Mucosa of rectum (tissue), 2 donors: ENCODE measurements at regions not wholly inside any gene's neighbourhood (a gene's known extent, or its start where the extent isn't known, plus 50 kb on each side); places are given as distances from the start of the nearest gene placed in this dataset.

Source experiments
- H3K27ac ChIP-seq, 2 donors: one replicate each; pipeline ENCODE4 v1.7.0; 2013; ENCODE audit warnings: inconsistent platforms in 2 of 2, low read depth in 2 of 2, low read length in 2 of 2
- H3K27me3 ChIP-seq, 2 donors: one replicate each; pipeline ENCODE4 v1.7.0; 2013; ENCODE audit warnings: low read length in 2 of 2; ENCODE audit not compliant: control insufficient read depth in 2 of 2, insufficient read depth in 2 of 2
- H3K36me3 ChIP-seq, 2 donors: one replicate each; pipeline ENCODE4 v1.7.0; 2013; ENCODE audit warnings: low read length in 2 of 2; ENCODE audit not compliant: control insufficient read depth in 2 of 2, insufficient read depth in 2 of 2
- H3K4me1 ChIP-seq, 2 donors: one replicate each; pipeline ENCODE4 v1.7.0; 2013; ENCODE audit warnings: low read length in 2 of 2, mild to moderate bottlenecking in 1 of 2; ENCODE audit not compliant: control insufficient read depth in 2 of 2, insufficient read depth in 2 of 2
- H3K4me3 ChIP-seq, 2 donors: one replicate each; pipeline ENCODE4 v1.7.0; 2013; ENCODE audit warnings: low read length in 2 of 2
- H3K9ac ChIP-seq, 2 donors: one replicate each; pipeline ENCODE4 v1.7.0; 2013; ENCODE audit warnings: low read length in 2 of 2, low read depth in 1 of 2, mild to moderate bottlenecking in 1 of 2
- H3K9me3 ChIP-seq, 2 donors: one replicate each; pipeline ENCODE4 v1.7.0; 2013; ENCODE audit warnings: low read length in 2 of 2; ENCODE audit not compliant: control insufficient read depth in 2 of 2
- donor health status: healthy.
- donor health status: Normal muscosa, but diverticular disease.

DNA sequence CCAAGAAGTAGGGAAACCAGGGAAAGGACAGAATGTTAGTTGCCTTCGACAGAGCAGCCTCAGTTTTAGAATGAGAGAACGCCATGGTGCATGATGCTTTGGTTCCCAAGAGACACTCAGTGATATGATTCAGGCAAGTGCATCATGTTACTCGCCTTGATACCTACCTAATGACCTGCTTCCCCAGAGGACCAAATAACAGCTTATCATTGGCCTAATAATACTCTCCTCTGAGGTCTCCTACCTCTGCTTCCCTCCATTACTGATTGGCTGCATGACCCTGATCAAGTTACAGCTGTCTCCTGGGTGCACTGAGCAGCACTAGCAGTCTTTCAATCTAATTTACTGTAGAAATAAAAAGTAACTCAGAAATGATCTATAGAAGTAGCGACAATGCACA, 979.7 kb upstream of the FAT3 start:
- no peaks in the 10 kb centered on the region for H3K9me3 ChIP-seq
- H3K36me3 ChIP-seq: no peaks in the 10 kb centered on the region
- H3K27ac ChIP-seq: no peak overlapping the region
- H3K27me3 ChIP-seq: no peaks in the 10 kb centered on the region
- H3K4me3 ChIP-seq: no peak overlapping the region
- no peak overlapping the region for H3K9ac ChIP-seq
- no peaks in the 10 kb centered on the region for H3K4me1 ChIP-seq

GRCh38 chr11:91243630-91244029, 981.0 kb upstream of the FAT3 start:
- no peaks in the 10 kb centered on the region for H3K36me3 ChIP-seq
- no peaks in the 10 kb centered on the region for H3K9me3 ChIP-seq
- no peaks in the 10 kb centered on the region for H3K4me1 ChIP-seq
- no peak overlapping the region for H3K9ac ChIP-seq
- H3K27ac ChIP-seq: no peak overlapping the region
- no peaks in the 10 kb centered on the region for H3K27me3 ChIP-seq
- no peak overlapping the region for H3K4me3 ChIP-seq

- no peak overlapping the region for H3K9ac ChIP-seq
- H3K27ac ChIP-seq: no peak overlapping the region
- H3K4me3 ChIP-seq: no peak overlapping the region
- no peaks in the 10 kb centered on the region for H3K4me1 ChIP-seq
- no peaks in the 10 kb centered on the region for H3K9me3 ChIP-seq
- no peaks in the 10 kb centered on the region for H3K36me3 ChIP-seq
- no peaks in the 10 kb centered on the region for H3K27me3 ChIP-seq
Measured at GRCh38 chr11:91243051-91243450, 981.6 kb upstream of the FAT3 start.

DNA sequence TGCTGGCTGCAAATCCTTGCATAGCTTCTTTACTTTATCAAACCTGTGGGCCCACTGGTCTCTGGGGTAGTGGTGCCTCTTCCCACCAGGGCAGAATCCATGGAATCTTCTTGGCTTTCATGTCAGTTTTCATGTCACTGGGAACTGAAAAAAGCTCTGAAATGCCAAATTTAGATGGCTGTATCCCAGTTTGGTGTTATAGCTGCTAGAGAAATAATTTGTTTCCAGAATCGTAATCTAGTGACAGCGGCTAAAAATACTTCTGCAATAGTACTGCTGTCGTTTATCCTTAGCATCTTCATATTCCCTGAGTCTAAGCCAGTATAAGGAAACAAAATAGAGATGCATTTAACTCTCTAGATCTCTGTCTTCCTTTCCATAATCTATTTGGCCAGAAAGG, 983.4 kb upstream of the FAT3 start:
- Histone ChIP-seq H3K27me3 (no peaks in the 10 kb centered on the region), H3K9me3 (no peaks in the 10 kb centered on the region), H3K9ac (no peak overlapping the region), H3K36me3 (no peaks in the 10 kb centered on the region), H3K4me1 (no peaks in the 10 kb centered on the region), H3K27ac (no peak overlapping the region), H3K4me3 (no peak overlapping the region)

DNA sequence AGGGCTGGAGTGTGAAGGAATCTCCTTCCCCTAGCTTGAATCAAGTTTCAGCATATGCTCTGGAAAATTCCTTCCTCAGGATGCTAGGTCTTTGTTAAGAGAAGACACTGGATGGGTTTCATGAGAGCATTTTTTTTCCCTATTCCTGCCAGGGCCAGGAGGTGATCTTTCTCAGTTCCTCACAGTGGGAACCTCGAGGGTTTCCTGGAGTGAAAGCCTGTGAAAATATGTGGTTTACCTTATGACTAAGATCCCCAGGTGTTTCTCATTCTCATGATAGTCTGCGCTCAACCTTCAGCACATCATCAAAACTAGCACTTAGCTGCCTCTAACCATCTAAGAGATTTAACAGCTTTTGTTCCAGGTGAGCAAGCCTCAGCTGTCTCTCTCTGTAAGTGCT, 985.3 kb upstream of the FAT3 start:
- no peak overlapping the region for H3K4me3 ChIP-seq
- no peak overlapping the region for H3K9ac ChIP-seq
- no peaks in the 10 kb centered on the region for H3K36me3 ChIP-seq
- no peaks in the 10 kb centered on the region for H3K27me3 ChIP-seq
- H3K4me1 ChIP-seq: no peaks in the 10 kb centered on the region
- no peak overlapping the region for H3K27ac ChIP-seq
- H3K9me3 ChIP-seq: no peaks in the 10 kb centered on the region

DNA sequence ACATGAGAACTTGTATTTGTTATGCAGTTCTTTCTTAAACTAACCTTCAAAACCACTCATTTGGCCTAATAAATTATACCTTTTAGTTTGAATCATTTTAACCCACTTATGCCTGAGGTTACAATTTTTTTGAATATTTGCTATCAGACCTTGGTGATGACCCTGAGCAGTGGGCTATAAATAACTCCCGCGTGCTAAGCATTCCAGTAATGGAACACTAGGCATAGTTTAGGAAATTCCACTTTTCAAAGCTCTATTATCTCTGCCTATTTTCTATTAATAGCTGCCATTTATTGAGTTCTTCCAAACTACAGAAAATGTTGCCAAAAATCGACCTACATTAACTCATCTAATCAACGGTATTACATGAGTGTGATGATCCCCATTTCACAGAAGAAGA, 993.4 kb upstream of the FAT3 start:
- Histone ChIP-seq H3K27ac (no peak overlapping the region), H3K27me3 (no peaks in the 10 kb centered on the region), H3K9me3 (no peaks in the 10 kb centered on the region), H3K4me1 (no peaks in the 10 kb centered on the region), H3K4me3 (no peak overlapping the region), H3K9ac (no peak overlapping the region), H3K36me3 (no peaks in the 10 kb centered on the region)

DNA sequence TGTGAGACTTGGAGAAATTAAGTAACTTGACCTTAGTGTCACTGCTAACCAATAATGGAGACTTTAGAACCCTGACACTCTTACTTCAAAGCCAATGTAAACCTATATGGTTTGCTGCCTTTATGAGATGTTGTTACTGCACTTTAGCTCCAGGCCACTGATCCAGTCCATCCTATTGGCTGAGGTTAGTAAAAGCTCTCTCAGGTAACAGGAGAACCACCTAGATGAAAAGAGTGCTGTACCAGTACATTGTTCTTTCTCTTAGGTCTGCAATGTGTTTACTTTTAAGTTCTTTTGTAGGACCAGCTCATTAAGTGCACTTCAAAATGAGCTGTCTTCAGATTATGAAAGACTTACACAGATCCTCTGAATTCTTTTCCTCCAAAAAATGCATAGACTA, 994.0 kb upstream of the FAT3 start:
- no peaks in the 10 kb centered on the region for H3K4me1 ChIP-seq
- no peak overlapping the region for H3K27ac ChIP-seq
- H3K27me3 ChIP-seq: no peaks in the 10 kb centered on the region
- no peak overlapping the region for H3K9ac ChIP-seq
- no peaks in the 10 kb centered on the region for H3K9me3 ChIP-seq
- H3K4me3 ChIP-seq: no peak overlapping the region
- no peaks in the 10 kb centered on the region for H3K36me3 ChIP-seq

DNA sequence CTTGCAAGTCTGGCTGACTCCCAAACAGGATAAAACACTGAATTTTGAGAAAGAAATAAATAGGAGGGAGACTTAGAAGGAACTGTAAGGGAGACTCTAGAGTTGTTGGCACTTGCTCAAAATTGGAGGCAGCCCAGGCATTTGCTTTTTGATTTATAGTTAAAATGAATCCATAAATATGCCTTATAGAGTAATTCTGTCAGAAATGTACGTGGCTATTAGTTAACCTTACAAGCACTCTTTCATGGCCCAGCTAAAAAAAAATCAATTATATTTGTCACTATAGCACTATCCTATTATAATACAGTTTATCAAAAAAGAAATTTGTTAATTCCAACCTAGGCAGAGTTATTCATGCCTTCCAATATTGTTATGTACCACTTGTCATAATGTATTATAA, 1000.0 kb upstream of the CHORDC1 start:
- Histone ChIP-seq H3K9me3 (no peaks in the 10 kb centered on the region), H3K27ac (no peak overlapping the region), H3K4me3 (no peak overlapping the region), H3K9ac (no peak overlapping the region), H3K36me3 (no peaks in the 10 kb centered on the region), H3K4me1 (no peaks in the 10 kb centered on the region), H3K27me3 (no peaks in the 10 kb centered on the region)

DNA sequence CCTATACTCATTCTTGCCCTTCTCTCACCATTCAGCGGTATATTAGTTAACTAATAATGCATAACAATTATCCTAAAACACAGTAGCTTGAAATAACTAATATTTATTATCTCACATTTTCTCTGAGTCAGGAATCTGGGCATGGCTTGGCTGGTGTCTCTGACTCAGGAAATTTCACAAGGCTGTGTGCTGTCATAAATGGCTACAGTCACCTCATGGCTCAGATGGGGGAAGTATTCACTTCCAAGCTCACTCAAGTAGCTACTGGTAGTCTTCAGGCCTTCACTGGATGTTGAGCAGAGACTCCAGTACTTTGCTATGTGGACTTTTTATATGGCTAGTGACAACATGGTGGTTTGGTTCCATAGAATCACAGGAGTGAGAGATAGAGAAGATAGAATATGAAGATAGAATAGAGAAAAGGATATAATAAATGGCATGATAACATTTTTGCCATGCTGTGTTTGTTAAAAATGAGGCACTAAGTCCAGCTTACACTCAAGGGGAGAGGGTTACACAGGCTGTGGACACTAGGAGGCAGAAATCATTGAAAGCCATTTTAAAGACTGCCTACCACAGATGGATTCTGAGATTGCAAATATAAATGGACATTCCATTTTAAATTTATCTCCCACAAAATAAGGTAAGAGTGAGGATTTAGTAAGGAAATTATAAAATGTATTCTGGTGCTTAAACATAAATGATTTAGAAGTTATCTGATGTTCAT, 997.8 kb upstream of the CHORDC1 start:
- Histone ChIP-seq H3K27ac (no peak overlapping the region), H3K9ac (no peak overlapping the region), H3K27me3 (no peaks in the 10 kb centered on the region), H3K36me3 (no peaks in the 10 kb centered on the region), H3K4me1 (no peaks in the 10 kb centered on the region), H3K9me3 (no peaks in the 10 kb centered on the region), H3K4me3 (no peak overlapping the region)

GRCh38 chr11:91219535-91219934, 996.7 kb upstream of the CHORDC1 start:
- H3K27ac ChIP-seq: no peak overlapping the region
- H3K27me3 ChIP-seq: no peaks in the 10 kb centered on the region
- no peaks in the 10 kb centered on the region for H3K4me1 ChIP-seq
- no peak overlapping the region for H3K4me3 ChIP-seq
- H3K36me3 ChIP-seq: no peaks in the 10 kb centered on the region
- no peaks in the 10 kb centered on the region for H3K9me3 ChIP-seq
- no peak overlapping the region for H3K9ac ChIP-seq

GRCh38 chr11:91209751-91210150, 986.9 kb upstream of the CHORDC1 start:
- no peaks in the 10 kb centered on the region for H3K9me3 ChIP-seq
- no peak overlapping the region for H3K27ac ChIP-seq
- H3K9ac ChIP-seq: no peak overlapping the region
- no peaks in the 10 kb centered on the region for H3K27me3 ChIP-seq
- H3K4me3 ChIP-seq: no peak overlapping the region
- H3K36me3 ChIP-seq: no peaks in the 10 kb centered on the region
- no peaks in the 10 kb centered on the region for H3K4me1 ChIP-seq
